Epithelial cell of proximal tubule (primary cell): ENCODE measurements at regions not wholly inside any gene's neighbourhood (a gene's known extent, or its start where the extent isn't known, plus 50 kb on each side); places are given as distances from the start of the nearest gene placed in this dataset.

ENCODE experiments used
- DNase-seq: peaks from one replicate; pipeline ENCODE4 v3.0.0-alpha.2; 2011; ENCODE audit warnings: low read depth
- H3K4me3 ChIP-seq: 2 replicates; pipeline ENCODE4 v1.5.1; 2011; ENCODE audit warnings: low read depth, mild to moderate bottlenecking, low read length
- TF ChIP-seq, protein P1 (sequence below): conservative IDR thresholded peaks from 2 replicates; pipeline ENCODE4 v1.5.1; 2012; ENCODE audit warnings: low read depth, mild to moderate bottlenecking, low read length

DNA sequence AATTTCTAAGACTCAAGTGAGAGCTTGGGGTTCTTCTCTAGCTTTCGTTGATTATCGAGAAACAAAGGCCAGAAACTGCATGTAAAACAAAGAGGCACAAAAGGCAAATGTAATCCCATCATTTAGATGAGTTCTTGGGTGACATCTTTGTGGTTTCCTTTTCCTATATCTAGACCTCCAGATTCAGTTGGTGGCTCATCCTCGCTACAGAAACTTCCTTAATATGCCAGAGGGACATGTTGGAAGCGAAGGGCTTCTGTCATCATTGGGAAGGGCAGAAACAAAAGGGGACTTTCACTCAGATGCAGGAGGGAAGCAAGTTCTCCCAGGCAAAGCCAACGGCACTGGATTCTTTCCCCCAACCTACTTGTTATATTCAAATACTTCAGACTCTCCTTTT lies 150.6 kb upstream of the ZFHX3 start:
- H3K4me3 ChIP-seq = no peak overlapping the region
- DNase-seq = no peak
- TF ChIP-seq, protein P1, sequence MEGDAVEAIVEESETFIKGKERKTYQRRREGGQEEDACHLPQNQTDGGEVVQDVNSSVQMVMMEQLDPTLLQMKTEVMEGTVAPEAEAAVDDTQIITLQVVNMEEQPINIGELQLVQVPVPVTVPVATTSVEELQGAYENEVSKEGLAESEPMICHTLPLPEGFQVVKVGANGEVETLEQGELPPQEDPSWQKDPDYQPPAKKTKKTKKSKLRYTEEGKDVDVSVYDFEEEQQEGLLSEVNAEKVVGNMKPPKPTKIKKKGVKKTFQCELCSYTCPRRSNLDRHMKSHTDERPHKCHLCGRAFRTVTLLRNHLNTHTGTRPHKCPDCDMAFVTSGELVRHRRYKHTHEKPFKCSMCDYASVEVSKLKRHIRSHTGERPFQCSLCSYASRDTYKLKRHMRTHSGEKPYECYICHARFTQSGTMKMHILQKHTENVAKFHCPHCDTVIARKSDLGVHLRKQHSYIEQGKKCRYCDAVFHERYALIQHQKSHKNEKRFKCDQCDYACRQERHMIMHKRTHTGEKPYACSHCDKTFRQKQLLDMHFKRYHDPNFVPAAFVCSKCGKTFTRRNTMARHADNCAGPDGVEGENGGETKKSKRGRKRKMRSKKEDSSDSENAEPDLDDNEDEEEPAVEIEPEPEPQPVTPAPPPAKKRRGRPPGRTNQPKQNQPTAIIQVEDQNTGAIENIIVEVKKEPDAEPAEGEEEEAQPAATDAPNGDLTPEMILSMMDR = no peak

DNA sequence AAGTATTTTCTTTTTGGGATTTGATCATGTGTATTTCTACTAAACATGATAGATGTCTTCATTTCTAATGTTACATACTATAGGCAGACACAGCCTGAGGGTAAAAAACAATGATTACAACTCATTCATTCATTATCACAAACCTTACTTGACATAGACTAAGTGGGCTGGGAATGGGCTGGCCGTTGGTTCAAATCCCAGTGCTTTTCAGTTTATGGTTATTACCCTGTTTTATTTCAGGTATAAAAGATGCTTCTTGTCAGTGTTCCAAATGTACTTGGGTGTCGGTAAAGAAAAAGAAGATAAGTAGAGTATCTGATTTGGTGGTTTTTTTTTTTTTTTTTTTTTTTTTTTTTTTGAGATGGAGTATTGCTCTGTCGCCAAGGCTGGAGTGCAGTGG lies 149.7 kb upstream of the ZFHX3 start:
- no peak overlapping the region for H3K4me3 ChIP-seq

DNA sequence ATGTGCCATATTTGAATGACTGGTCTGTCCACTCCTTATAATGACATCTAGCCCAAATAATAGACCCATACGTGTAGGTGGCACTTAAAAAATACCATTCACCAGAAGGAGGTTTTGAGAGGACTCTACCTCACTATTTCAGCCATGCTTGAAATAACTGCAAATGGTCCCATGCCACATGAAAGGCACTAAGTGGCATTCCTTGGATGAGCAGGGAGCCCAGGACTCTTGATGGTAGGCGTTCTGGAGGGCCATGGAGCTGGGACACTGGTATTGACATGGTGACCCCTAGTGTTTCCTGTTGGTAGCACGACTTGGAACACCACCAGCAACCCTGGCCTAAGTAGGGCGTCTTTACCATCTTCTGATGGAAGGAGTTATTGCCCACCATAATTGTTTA lies 148.7 kb upstream of the ZFHX3 start:
- H3K4me3 ChIP-seq = no peak overlapping the region
- TF ChIP-seq, protein P1 = peak; percentile 84
- DNase-seq = no peak

More for the DNA sequence above, 149.7 kb upstream of the ZFHX3 start:
- no peak for DNase-seq
- TF ChIP-seq, protein P1 = no peak

DNA sequence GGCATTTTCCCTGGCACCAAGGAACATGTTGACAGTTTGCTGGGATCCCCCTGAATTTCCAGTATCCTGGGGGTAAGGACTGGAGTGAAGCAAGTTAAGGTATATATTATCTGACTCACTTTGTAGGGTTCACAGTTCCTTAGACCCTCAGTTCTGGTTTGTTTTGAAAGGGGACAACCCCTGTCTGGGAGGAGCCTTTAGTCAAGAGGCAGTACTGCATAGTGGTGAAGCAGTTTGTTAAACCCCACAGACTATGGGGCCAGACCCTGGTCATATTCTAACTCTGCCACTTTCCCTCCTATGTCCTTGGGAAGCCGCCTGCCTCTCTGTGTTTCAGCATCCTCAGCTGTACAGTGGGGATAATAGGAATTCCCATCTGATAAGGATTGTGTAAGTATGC lies 145.5 kb upstream of the ZFHX3 start:
- TF ChIP-seq, protein P1 = no peak
- H3K4me3 ChIP-seq = no peak overlapping the region
- no peak for DNase-seq

DNA sequence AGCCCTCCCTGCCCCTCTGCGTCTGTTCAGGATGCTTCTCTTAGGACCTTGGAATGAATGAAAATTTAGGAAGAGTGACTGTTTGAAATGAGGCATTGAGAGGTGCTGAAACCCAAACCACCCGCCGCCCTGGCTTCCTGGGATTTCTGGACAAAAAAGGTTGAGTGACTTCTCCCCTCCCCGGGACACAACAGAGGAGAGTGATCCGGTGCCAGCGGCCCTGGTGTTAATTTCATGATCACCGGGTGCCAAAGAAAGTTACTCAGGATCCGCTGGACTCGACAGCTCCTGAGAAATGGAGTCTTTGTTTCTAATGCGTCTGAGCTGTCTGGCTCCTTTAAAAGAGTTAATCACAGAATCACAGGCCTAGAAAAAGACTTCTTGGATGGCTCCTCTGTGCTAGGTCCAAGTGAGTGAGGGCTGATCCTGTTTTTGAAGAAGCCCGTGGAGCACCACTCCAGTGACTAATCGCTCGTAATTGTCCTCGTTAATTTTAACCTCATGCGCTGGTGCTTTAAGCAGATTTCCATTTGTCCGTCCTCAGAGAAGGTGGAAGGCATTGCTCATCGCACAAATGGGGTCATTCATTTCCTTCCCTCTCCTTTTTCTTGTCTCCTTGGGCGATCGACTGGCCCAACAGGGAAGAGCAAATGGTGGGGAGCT lies 144.4 kb upstream of the ZFHX3 start:
- DNase-seq = no peak
- TF ChIP-seq, protein P1 = no peak
- no peak overlapping the region for H3K4me3 ChIP-seq

DNA sequence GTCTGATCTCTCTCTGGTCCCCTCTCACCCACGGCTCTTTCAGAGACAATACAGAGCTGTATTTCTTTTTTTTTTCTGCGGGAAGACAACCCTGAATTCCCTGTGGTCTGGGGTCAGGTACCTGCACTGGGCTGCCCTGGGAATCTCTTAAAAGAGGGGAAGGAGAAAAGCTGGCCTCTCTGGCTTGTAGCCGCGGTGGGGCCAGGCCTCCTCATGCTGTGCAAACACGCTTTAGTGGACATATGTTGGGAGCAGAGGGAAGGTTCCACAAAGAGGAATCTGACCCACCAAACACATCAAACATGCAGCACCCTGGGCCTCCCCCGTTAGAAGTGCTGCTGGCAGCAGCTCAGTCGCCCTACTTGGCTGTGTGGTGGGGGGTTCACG lies 143.7 kb upstream of the ZFHX3 start:
- TF ChIP-seq, protein P1 = no peak
- no peak overlapping the region for H3K4me3 ChIP-seq

More for the DNA sequence above, 143.7 kb upstream of the ZFHX3 start:
- no peak for DNase-seq
